Glutamatergic neuron (in vitro differentiated cells): ENCODE measurements at regions not wholly inside any gene's neighbourhood (a gene's known extent, or its start where the extent isn't known, plus 50 kb on each side); places are given as distances from the start of the nearest gene placed in this dataset.

Source experiments
- DNase-seq: peaks from one replicate; pipeline ENCODE4 v3.0.0; 2022
- H3K27ac Mint-ChIP-seq: one replicate; pipeline ENCODE4 v1.8.0; 2020; ENCODE audit warnings: mild to moderate bottlenecking, mixed read lengths, inconsistent platforms; ENCODE audit not compliant: unreplicated experiment
- H3K27me3 Mint-ChIP-seq: one replicate; pipeline ENCODE4 v1.8.0; 2020; ENCODE audit warnings: mild to moderate bottlenecking, moderate library complexity, mixed read lengths, inconsistent platforms; ENCODE audit not compliant: unreplicated experiment
- H3K36me3 Mint-ChIP-seq: one replicate; pipeline ENCODE4 v1.8.0; 2020; ENCODE audit warnings: mild to moderate bottlenecking, mixed read lengths, inconsistent platforms; ENCODE audit not compliant: unreplicated experiment
- H3K4me1 Mint-ChIP-seq: one replicate; pipeline ENCODE4 v1.8.0; 2020; ENCODE audit warnings: mild to moderate bottlenecking, low read depth, mixed read lengths, inconsistent platforms; ENCODE audit not compliant: unreplicated experiment
- H3K4me3 Mint-ChIP-seq: one replicate; pipeline ENCODE4 v1.8.0; 2020; ENCODE audit warnings: mild to moderate bottlenecking, mixed read lengths, inconsistent platforms; ENCODE audit not compliant: unreplicated experiment
- H3K9me3 Mint-ChIP-seq: one replicate; pipeline ENCODE4 v1.8.0; 2020; ENCODE audit warnings: mild to moderate bottlenecking, moderate library complexity, mixed read lengths, inconsistent platforms; ENCODE audit not compliant: unreplicated experiment
- TF ChIP-seq, protein P1 (sequence below): fragments of 200-600 bp; sonication (generic); IDR thresholded peaks from one replicate; pipeline ENCODE4 v1.5.0; 2021; ENCODE audit not compliant: partially characterized antibody, unreplicated experiment

GRCh38 chr13:44243198-44243857 lies 130.3 kb upstream of the SERP2 start:
- Mint-ChIP-seq H3K27me3 (peaks cover 3% of the 10 kb centered on the region), H3K36me3 (no peaks in the 10 kb centered on the region), H3K27ac (no peak overlapping the region), H3K4me3 (no peak overlapping the region), H3K9me3 (peaks cover 5% of the 10 kb centered on the region), H3K4me1 (peaks cover 6% of the 10 kb centered on the region)
- DNase-seq: no peak
- TF ChIP-seq, protein P1, sequence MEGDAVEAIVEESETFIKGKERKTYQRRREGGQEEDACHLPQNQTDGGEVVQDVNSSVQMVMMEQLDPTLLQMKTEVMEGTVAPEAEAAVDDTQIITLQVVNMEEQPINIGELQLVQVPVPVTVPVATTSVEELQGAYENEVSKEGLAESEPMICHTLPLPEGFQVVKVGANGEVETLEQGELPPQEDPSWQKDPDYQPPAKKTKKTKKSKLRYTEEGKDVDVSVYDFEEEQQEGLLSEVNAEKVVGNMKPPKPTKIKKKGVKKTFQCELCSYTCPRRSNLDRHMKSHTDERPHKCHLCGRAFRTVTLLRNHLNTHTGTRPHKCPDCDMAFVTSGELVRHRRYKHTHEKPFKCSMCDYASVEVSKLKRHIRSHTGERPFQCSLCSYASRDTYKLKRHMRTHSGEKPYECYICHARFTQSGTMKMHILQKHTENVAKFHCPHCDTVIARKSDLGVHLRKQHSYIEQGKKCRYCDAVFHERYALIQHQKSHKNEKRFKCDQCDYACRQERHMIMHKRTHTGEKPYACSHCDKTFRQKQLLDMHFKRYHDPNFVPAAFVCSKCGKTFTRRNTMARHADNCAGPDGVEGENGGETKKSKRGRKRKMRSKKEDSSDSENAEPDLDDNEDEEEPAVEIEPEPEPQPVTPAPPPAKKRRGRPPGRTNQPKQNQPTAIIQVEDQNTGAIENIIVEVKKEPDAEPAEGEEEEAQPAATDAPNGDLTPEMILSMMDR: no peak

GRCh38 chr13:44244288-44244687 lies 129.3 kb upstream of the SERP2 start:
- Mint-ChIP-seq H3K27ac (no peak overlapping the region), H3K4me1 (peaks cover 7% of the 10 kb centered on the region), H3K27me3 (peaks cover 3% of the 10 kb centered on the region), H3K36me3 (no peaks in the 10 kb centered on the region), H3K4me3 (no peak overlapping the region), H3K9me3 (peaks cover 5% of the 10 kb centered on the region)
- TF ChIP-seq, protein P1: no peak
- no peak for DNase-seq

DNA sequence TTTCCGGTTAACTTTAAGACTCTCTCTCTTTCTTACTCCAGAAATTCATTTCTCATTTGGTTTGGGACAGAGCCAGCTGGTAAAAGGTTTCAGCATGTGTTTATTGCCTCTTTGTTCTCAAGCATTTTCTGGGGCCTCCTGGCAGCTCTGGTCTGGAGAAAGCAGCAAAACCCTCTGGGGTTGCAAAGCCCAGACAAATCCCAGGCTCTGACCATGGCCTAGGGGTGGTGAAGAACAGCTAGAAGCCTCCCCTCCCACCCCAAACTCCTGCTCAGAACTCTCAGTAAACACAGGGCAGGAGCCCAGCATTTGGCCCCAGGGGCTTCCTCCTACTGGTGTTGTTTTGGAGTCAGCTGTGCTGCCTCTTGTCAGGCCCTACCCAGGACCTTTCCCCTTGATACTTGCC lies 124.2 kb upstream of the SERP2 start:
- Mint-ChIP-seq H3K27ac (no peak overlapping the region), H3K4me1 (peaks cover 2% of the 10 kb centered on the region), H3K9me3 (peaks cover 2% of the 10 kb centered on the region), H3K4me3 (no peak overlapping the region), H3K27me3 (peaks cover 2% of the 10 kb centered on the region), H3K36me3 (no peaks in the 10 kb centered on the region)
- DNase-seq: no peak
- TF ChIP-seq, protein P1: no peak

GRCh38 chr13:44252938-44253337 lies 120.7 kb upstream of the SERP2 start:
- Mint-ChIP-seq H3K9me3 (peaks cover 2% of the 10 kb centered on the region), H3K4me1 (peaks cover 2% of the 10 kb centered on the region), H3K27me3 (peaks cover 2% of the 10 kb centered on the region), H3K27ac (no peak overlapping the region), H3K4me3 (no peak overlapping the region), H3K36me3 (no peaks in the 10 kb centered on the region)
- TF ChIP-seq, protein P1: no peak
- no peak for DNase-seq

DNA sequence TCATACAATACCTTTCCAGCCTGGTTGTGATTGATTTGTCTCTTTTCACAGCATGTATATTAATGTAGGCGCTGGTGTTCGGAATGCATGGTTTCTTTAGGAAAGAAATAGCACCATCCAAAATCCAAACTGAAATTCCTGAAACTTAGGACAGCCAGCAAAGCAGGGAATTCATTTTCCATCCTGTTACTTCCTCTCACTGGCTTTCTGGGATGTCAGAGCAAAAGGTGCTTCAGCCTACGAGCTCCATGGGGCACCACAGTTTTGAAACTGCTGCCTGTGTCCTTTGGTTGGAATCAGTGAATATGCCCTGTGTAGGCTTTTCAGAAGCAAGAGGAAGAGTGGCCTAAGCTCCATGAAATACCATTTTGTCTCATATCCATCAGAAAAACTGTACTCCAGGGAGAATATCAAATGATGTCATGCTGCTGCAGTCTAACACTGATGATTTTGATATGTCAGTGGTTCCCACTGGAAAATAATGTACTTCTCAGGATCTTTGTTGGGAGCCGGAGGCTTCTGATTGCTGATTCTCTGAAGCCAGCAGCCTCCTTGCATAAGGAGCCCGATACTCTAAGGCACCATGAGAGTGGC lies 117.8 kb upstream of the SERP2 start:
- peaks cover 9% of the 10 kb centered on the region for H3K4me1 Mint-ChIP-seq
- no peak overlapping the region for H3K27ac Mint-ChIP-seq
- H3K27me3 Mint-ChIP-seq: peaks cover 2% of the 10 kb centered on the region
- TF ChIP-seq, protein P1: no peak
- no peaks in the 10 kb centered on the region for H3K36me3 Mint-ChIP-seq
- H3K9me3 Mint-ChIP-seq: peaks cover 2% of the 10 kb centered on the region
- DNase-seq: no peak
- no peak overlapping the region for H3K4me3 Mint-ChIP-seq
